ENCODE measurements at regions not wholly inside any gene's neighbourhood (a gene's known extent, or its start where the extent isn't known, plus 50 kb on each side); places are given as distances from the start of the nearest gene placed in this dataset.
"Not testable (repeated sequence)": the region's sequence is repeated elsewhere in the genome, so short reads cannot be mapped to it uniquely, and the experiment has no call there.

GRCh38 chr9:39675211-39675553 is 319.7 kb downstream of the SPATA31A1 start:
- H3K9me3 Mint-ChIP-seq; H3K9me3 ChIP-seq (replicated peaks in 1 of 2; ENCODE audit: control insufficient read depth in 1 of 2, insufficient read depth in 1 of 2, low read length in 2 of 2); H3K4me1 ChIP-seq (ENCODE audit: control insufficient read depth in 1 of 2, insufficient read depth in 2 of 2, low read length in 2 of 2); H3K36me3 ChIP-seq (replicated peaks in 1 of 2; ENCODE audit: control insufficient read depth in 1 of 2, insufficient read depth in 2 of 2, low read length in 2 of 2); H3K9ac ChIP-seq (ENCODE audit: insufficient read depth, low read length, poor library complexity, severe bottlenecking); H3K4me2 ChIP-seq (replicated peaks; ENCODE audit: extremely low read depth, low read length, poor library complexity, severe bottlenecking); H3K27me3 Mint-ChIP-seq (ENCODE audit: low read depth in 3 of 3); H2AFZ ChIP-seq (ENCODE audit: insufficient read depth, low read depth, low read length, poor library complexity, severe bottlenecking); DNase-seq; H3K27ac ChIP-seq (ENCODE audit: low read depth in 1 of 2, low read length in 2 of 2); H3K79me2 ChIP-seq (ENCODE audit: insufficient read depth, low read length); intact Hi-C loops (cut with micrococcal nuclease); H3K36me3 Mint-ChIP-seq; H3K4me3 Mint-ChIP-seq; H3K4me3 ChIP-seq (replicated peaks in 1 of 3; ENCODE audit: low read depth in 2 of 3, low read length in 3 of 3); H4K20me1 ChIP-seq (ENCODE audit: insufficient read depth, low read length); H3K4me1 Mint-ChIP-seq; H3K27me3 ChIP-seq (ENCODE audit: control insufficient read depth in 2 of 2, insufficient read depth in 2 of 2, low read length in 2 of 2); H3K27ac Mint-ChIP-seq: not testable (repeated sequence)
- WGBS (ENCODE audit: insufficient coverage): no CpG with 5 or more reads among the region's 2 CpGs

GRCh38 chr9:39678534-39679263 is 323.2 kb downstream of the SPATA31A1 start:
- H3K4me3 ChIP-seq (replicated peaks in 1 of 3; ENCODE audit: low read depth in 2 of 3, low read length in 3 of 3); H3K36me3 Mint-ChIP-seq; H3K27me3 Mint-ChIP-seq (ENCODE audit: low read depth in 3 of 3); H3K4me1 Mint-ChIP-seq; DNase-seq; intact Hi-C loops (cut with micrococcal nuclease); H3K9me3 ChIP-seq (replicated peaks in 1 of 2; ENCODE audit: control insufficient read depth in 1 of 2, insufficient read depth in 1 of 2, low read length in 2 of 2); H3K27ac ChIP-seq (ENCODE audit: low read depth in 1 of 2, low read length in 2 of 2); H3K4me3 Mint-ChIP-seq; H3K9ac ChIP-seq (ENCODE audit: insufficient read depth, low read length, poor library complexity, severe bottlenecking); H3K9me3 Mint-ChIP-seq; H3K4me2 ChIP-seq (replicated peaks; ENCODE audit: extremely low read depth, low read length, poor library complexity, severe bottlenecking); H3K27ac Mint-ChIP-seq; H3K4me1 ChIP-seq (ENCODE audit: control insufficient read depth in 1 of 2, insufficient read depth in 2 of 2, low read length in 2 of 2); H3K36me3 ChIP-seq (replicated peaks in 1 of 2; ENCODE audit: control insufficient read depth in 1 of 2, insufficient read depth in 2 of 2, low read length in 2 of 2); H2AFZ ChIP-seq (ENCODE audit: insufficient read depth, low read depth, low read length, poor library complexity, severe bottlenecking); H4K20me1 ChIP-seq (ENCODE audit: insufficient read depth, low read length); H3K27me3 ChIP-seq (ENCODE audit: control insufficient read depth in 2 of 2, insufficient read depth in 2 of 2, low read length in 2 of 2); H3K79me2 ChIP-seq (ENCODE audit: insufficient read depth, low read length): not testable (repeated sequence)
- WGBS (ENCODE audit: insufficient coverage): no CpG with 5 or more reads among the region's 9 CpGs

GRCh38 chr9:39680694-39681401 is 325.4 kb downstream of the SPATA31A1 start:
- H3K9ac ChIP-seq (ENCODE audit: insufficient read depth, low read length, poor library complexity, severe bottlenecking); H3K4me3 ChIP-seq (replicated peaks in 1 of 3; ENCODE audit: low read depth in 2 of 3, low read length in 3 of 3); H3K4me1 ChIP-seq (ENCODE audit: control insufficient read depth in 1 of 2, insufficient read depth in 2 of 2, low read length in 2 of 2); H4K20me1 ChIP-seq (ENCODE audit: insufficient read depth, low read length); H3K27ac Mint-ChIP-seq; H3K4me3 Mint-ChIP-seq; H3K36me3 ChIP-seq (replicated peaks in 1 of 2; ENCODE audit: control insufficient read depth in 1 of 2, insufficient read depth in 2 of 2, low read length in 2 of 2); H3K9me3 Mint-ChIP-seq; H3K36me3 Mint-ChIP-seq; intact Hi-C loops (cut with micrococcal nuclease); H3K9me3 ChIP-seq (replicated peaks in 1 of 2; ENCODE audit: control insufficient read depth in 1 of 2, insufficient read depth in 1 of 2, low read length in 2 of 2); H3K4me2 ChIP-seq (replicated peaks; ENCODE audit: extremely low read depth, low read length, poor library complexity, severe bottlenecking); H3K27me3 ChIP-seq (ENCODE audit: control insufficient read depth in 2 of 2, insufficient read depth in 2 of 2, low read length in 2 of 2); H3K79me2 ChIP-seq (ENCODE audit: insufficient read depth, low read length); H3K27me3 Mint-ChIP-seq (ENCODE audit: low read depth in 3 of 3); H3K27ac ChIP-seq (ENCODE audit: low read depth in 1 of 2, low read length in 2 of 2); H3K4me1 Mint-ChIP-seq; H2AFZ ChIP-seq (ENCODE audit: insufficient read depth, low read depth, low read length, poor library complexity, severe bottlenecking); DNase-seq: not testable (repeated sequence)
- WGBS (ENCODE audit: insufficient coverage): no CpG with 5 or more reads among the region's 6 CpGs

GRCh38 chr9:39728862-39729261 is 373.4 kb downstream of the SPATA31A1 start:
- H3K79me2 ChIP-seq (ENCODE audit: insufficient read depth, low read length); H3K9me3 Mint-ChIP-seq; H3K4me1 Mint-ChIP-seq; H3K4me3 ChIP-seq (replicated peaks in 1 of 3; ENCODE audit: low read depth in 2 of 3, low read length in 3 of 3); H3K27me3 Mint-ChIP-seq (ENCODE audit: low read depth in 3 of 3); H3K36me3 ChIP-seq (replicated peaks in 1 of 2; ENCODE audit: control insufficient read depth in 1 of 2, insufficient read depth in 2 of 2, low read length in 2 of 2); H3K9me3 ChIP-seq (replicated peaks in 1 of 2; ENCODE audit: control insufficient read depth in 1 of 2, insufficient read depth in 1 of 2, low read length in 2 of 2); H4K20me1 ChIP-seq (ENCODE audit: insufficient read depth, low read length); H2AFZ ChIP-seq (ENCODE audit: insufficient read depth, low read depth, low read length, poor library complexity, severe bottlenecking); H3K27me3 ChIP-seq (ENCODE audit: control insufficient read depth in 2 of 2, insufficient read depth in 2 of 2, low read length in 2 of 2); H3K9ac ChIP-seq (ENCODE audit: insufficient read depth, low read length, poor library complexity, severe bottlenecking); H3K4me2 ChIP-seq (replicated peaks; ENCODE audit: extremely low read depth, low read length, poor library complexity, severe bottlenecking); H3K27ac Mint-ChIP-seq; H3K4me1 ChIP-seq (ENCODE audit: control insufficient read depth in 1 of 2, insufficient read depth in 2 of 2, low read length in 2 of 2); H3K4me3 Mint-ChIP-seq; H3K36me3 Mint-ChIP-seq; intact Hi-C loops (cut with micrococcal nuclease); DNase-seq; H3K27ac ChIP-seq (ENCODE audit: low read depth in 1 of 2, low read length in 2 of 2): not testable (repeated sequence)
- no CpG with 5 or more reads among the region's 2 CpGs for WGBS (ENCODE audit: insufficient coverage)

All from CD14-positive monocyte (primary cell).